Non-pigmented ciliary epithelial cell (primary cell): ENCODE measurements at regions not wholly inside any gene's neighbourhood (a gene's known extent, or its start where the extent isn't known, plus 50 kb on each side); places are given as distances from the start of the nearest gene placed in this dataset.
"Not testable (repeated sequence)": the region's sequence is repeated elsewhere in the genome, so short reads cannot be mapped to it uniquely, and the experiment has no call there.

Experiments used
- DNase-seq: peaks from one replicate; pipeline ENCODE4 v3.0.0-alpha.2; 2010; ENCODE audit warnings: low read depth

DNA sequence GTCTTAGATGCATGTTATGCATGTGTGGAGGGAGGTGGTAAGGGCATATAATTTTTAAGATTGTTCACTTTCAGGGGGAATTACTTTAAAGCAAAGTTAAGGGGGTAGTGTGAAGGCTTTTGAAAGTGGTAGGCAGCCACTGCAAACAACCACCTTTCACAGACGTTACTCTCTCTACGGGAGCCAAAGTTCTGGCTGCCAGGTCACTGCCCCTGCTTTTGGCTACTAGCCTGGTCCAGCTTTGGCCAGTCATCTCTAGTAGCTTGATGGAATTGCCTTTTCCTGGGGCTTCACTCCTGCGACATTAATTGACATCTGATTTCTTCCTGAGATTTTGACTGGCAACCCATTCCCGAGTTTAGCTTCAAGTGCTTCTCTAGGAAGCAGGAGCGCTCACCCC lies 397.5 kb downstream of the CDH11 start:
- no peak for DNase-seq

DNA sequence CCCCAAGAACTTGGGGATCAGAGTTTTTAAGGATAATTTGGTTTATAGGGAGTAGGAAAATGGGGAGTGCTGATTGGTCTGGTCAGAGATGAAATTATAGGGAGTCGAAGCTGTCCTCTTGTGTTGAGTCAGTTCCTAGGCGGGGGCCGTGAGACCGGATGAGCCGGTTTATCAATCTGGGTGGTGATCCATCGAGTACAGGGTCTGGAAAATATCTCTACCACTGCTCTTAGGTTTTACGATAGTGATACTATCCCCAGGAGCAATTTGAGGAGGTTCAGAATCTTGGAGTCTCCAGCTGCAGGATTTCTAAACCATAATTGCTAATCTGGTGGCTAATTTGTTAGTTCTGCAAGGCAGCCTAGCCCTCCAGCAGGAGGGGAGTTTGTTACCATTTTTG lies 403.4 kb downstream of the CDH11 start:
- no peak for DNase-seq

DNA sequence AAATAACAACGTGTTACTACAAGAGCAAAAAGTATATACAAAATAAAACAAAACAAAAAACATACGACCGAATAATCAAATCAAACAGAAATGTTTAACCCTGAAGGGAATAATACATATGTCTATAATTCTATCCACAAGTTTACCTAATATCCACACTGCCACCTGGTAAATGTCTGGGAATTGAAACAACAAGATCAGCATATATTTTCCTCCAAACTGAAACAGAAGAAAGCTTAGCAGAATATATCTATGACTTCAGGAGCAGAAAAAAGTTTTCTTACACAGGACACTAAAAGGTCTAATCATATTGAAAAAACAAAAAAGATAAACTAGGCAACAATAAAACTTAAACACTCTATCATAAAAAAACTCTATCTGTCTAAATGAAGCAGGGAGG lies 404.0 kb downstream of the CDH11 start:
- no peak for DNase-seq

DNA sequence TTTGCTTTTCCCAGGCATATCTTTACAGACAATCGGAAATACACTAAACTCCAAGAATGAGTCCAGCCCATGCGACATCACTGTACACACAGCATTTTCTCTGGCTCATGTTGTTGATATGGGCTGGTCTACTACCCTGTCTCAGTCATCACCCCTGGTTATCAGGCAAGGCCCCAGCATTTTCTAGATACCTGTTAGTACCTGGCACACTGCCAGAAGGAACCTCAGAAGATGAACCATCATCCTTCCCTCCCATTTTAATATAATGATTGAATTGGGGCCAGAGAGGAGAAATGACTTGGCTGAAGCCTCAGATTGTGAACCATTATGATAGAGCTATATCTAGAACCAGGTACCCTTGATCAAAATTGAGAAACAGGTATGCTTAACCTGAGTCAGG lies 406.2 kb downstream of the CDH11 start:
- no peak for DNase-seq

DNA sequence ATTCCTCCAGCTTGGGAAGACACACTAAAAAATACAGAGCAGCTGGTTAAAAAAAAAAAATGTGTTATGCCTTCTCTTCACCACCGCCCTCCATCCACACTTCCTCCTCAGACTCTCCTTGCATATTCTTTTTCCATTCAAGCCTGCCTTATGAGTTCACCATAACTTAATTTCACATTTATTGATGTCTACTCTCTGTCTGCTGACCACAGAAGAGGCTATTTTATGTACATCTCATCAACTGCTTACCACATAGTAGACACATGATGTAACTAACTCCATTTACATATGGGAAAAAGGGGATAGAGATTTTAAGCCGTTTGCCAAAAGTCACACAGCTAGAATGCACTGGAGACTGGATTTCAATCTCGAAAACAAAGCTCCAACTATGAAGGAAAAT lies 409.8 kb downstream of the CDH11 start:
- DNase-seq = no peak

DNA sequence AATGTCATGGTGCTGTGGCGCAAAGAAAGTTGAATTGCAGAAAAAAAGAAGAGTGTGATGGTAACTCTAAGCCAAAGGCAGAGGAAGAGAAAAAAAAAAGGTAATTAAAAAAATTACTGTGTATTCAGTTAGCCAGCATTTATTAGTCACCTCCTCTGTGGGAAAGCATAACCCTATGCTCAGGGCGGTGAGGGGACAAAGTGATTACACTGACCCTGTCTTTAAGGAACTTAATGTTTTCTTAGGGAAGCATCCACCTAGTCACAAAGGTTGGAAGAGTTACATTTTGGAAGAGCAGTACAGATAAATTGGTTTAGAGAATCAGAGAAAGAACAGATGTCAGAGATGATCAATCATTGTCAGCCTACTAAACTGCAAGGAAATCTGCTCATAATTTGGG lies 410.3 kb downstream of the CDH11 start:
- no peak for DNase-seq

DNA sequence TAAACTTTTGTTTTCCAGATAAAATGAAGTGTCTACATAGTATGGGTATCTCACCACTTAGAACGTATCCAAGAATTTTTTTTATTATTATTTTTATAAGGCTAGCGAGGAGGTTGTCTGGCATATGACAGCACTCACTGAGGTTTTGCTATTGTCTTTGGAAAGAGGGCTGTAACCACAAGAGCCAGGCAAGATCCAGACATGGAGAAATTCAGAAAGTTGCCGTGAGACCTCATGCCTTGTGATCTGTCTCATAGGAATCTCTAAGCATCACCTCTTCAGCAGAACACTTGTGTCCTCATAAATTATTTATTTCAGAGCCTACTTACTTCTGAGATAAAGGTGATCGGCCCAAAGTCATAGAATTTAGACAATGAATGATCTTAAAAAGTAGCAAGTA lies 410.8 kb downstream of the CDH11 start:
- DNase-seq = peak; percentile 18

DNA sequence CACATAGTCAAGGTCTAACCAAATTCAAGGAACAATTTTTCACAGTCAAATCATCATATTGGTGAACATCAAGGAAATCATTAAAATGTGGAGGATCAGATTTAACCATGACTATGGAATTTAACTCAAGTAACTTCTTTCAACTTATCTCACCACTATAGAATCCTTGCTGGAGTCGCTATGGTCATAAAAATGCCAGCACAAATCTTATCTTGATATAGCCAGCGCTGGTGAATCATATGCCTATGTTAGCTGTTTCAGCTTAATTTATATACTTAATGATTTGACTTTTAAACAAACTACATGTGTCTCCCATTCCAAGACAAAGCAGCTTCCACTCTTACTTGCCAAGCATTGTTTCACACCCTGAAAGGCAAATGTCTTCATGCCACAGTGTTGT lies 416.4 kb downstream of the CDH11 start:
- DNase-seq = no peak

DNA sequence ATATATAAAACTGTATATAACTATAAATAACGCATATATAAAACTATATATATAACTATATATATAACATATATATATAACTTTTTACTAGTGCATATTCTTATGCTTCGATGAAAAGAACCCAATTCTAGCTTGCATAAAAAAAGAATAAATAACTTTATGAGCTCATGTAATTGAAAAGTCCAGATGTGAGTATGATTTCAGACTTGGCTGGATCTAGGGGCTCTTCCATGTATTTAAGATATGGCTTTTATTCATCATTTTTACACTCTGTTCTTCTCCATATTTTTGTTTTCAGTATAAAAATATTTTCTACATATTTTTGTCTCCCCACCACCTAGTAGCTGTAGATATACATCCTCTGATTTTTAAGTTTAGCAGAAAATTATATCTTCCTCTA lies 417.5 kb downstream of the CDH11 start:
- DNase-seq = no peak

DNA sequence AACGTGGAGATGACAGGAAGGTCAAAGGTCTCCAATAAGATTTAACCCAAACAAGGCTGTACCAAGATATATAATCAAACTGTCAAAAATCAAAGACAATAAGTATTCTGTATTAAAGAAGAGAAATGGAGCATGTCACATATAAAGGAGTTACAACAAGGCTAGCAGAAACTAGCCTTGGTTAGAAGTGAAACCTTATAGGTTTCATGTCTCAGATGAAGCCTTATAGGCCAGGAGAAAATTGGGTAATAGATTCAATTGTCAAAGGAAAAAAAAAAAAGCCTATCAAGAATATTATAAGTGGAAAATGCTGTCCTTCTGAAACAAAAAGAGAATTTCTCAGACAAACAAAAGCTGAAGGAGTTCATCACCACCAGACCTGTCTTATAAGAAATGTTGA lies 419.4 kb downstream of the CDH11 start:
- DNase-seq = no peak

DNA sequence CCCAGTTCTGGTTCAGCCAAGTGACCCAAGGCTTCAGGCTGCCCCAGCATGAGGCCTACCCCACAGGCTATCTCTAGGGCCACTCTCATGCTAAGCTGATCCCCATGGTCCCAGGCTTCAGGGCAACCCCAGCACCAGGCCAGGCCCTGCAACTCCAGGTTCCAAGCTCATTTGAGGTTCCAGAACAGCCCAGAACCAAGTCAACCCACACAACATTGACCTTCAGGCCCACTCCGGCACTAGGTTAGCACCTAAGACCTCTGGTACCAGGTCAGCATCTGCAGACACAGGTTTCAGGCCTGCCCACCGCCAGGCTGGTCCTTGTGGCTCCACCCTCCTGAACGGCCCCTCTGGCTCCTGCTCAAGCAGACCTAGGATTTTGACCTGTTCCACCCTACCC lies 421.2 kb downstream of the CDH11 start:
- no peak for DNase-seq

DNA sequence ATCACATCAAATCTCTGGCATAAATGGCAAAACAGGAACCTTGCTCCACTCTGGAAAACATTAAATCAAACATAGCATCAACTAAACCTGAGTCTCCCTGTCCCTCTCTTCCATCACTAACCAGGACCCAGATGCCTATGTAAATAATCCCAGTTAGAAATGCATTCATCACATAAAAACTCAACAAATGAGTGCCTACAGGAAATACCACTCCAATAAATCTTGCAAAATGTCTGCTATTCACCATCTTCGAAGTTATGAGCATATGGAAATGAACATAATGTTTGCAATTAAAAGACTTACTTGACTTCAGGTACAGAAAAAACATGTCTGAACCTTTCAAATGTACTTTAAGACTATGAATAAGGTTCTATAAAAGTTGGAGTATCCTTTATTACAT lies 425.0 kb downstream of the CDH11 start:
- DNase-seq = no peak

DNA sequence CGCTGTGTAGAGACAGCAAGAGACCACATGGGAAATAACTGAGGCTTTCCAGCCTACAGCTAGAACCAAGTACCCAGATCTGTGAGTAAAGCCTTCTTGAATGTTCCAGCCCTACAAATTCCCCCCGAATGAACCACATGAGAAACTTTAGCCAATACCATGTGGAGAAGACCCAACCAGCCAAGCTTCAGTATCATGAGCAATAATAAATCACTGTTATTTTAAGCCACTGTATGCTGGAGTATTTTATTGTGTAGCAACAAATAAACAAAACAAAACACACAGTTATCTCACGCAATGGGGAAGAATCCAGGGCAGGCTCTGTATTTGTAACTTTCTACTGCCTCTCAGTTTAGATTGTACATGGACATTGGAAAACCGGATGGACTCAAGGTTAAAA lies 426.2 kb downstream of the CDH11 start:
- no peak for DNase-seq

DNA sequence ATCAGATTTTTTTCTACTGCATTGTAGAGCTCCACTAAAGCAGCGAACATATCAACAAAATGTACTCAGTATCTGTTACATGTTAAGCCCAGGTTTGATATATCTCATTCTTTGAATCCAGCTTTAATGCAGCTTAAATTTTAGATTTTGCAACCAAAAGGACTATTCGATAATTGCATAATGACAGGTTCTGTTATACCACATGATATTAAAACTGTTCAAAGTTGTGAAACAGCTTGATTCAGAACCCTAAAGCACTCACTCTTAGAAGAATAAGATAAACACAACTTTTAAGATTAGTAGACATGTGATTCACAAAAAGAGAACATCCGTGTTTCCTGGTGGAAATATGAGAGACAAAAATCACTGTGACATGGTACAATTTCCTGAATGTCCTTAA lies 427.9 kb downstream of the CDH11 start:
- no peak for DNase-seq

DNA sequence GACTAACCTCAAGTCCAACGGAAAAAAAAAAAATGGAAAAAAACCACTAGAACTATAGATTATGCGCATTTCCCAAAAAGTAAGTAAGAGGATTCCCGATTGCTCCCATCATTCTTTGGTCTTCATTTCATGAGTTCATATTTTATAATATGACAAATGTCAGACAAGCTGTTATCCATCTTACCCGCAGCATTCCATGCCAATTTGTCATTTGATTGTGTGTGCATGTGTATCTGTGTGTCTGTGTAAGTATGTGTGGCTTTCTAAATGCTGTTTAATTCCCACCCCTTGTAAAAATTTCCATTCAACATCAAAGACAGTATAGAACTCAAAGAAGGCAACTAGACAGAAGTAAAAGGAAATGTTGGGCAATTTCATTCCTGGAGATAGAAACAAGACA lies 434.1 kb downstream of the CDH11 start:
- DNase-seq = no peak

DNA sequence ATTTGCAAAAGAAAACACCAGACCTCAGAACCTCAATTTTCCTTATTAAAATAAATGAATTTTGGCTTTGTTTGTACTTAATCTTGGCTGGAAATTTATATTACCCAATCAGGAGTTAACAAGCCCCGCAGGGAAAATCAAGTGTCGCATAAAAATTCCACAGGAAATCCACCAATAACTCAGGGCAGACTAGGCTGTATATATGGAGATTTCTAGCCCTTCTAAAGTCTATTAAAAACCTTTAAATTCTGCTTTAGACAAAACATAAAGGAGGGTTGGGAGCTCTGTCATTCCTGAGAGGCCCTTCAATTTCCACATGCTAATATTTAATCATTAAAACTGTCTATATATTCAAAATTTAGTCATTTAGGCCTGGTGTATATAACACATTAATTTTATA lies 434.7 kb downstream of the CDH11 start:
- DNase-seq = no peak

DNA sequence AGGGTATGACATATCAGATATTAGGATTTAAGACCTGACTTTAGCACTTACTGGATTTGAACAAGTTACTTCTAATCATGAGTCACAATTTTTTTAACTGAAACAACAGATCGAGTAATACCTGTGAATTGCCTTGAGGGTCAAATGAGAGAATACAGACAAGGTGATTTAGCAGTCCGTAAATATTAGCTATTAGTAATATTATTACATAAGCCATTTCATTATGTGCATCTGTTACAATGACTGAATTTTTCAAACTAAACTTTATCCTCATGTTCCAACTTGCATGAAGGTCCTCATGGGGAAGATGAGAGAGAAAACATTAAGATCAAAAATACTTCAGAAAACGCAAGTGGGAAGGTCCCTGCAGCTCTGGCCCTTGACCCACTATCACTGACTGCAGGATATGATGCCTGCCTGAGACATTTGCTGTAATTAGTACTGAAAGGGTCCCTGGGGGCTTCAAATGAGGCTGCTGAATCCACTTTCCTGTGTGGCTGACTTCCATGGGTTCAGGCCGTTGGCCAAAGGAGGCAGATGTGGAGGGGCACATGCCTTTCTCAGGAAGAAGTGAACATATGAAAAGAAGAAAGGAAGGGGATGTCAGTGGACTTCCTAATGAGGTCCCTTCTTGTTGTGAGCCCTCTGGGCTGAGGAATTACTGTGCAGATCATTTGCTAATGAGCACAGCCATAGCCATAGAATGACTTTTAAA lies 441.7 kb downstream of the CDH11 start:
- DNase-seq = no peak

DNA sequence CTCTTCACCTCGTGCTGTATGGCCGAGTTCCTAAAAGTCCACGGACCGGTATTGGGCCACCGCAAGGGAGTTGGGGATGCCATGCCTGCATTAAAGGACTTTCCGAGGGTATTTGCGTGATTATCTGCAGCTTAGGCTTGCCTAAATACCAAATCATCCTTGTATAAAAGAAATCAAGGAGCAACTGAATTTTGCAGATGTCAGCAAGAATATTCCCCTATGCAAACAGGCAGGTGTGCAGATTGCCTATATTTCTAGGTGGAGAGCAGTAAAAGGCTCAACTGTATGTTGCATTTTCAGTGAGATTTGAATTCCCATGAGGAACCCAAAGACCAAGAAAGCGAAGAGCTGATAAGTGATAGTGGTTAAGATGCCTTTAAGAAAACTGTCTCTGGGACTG lies 452.3 kb downstream of the CDH11 start:
- no peak for DNase-seq

DNA sequence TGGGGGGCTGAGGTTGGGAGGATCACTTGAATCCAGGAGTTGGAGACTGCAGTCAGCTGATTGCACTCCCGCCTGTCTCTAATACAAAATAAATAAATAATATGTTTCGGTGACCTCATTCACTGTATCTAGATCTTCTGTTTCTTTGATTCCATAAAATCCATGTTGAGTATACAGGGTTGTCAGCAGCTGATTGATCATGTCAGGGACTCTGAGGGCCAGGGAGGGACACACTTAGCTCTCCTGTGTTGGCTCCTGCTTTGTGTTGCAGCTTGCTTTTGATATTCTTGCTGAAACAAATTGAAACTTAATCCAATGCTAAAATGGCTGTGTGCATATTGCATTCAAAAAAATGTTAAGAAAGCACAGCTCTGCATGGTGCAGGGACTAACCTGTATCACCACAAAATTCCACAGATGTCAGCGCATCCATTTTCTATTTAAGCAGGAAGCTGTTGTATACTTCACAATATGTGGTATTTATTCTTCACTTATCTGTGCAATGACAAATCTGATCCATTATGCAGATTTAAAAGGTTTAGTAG lies 454.5 kb downstream of the CDH11 start:
- DNase-seq = no peak

DNA sequence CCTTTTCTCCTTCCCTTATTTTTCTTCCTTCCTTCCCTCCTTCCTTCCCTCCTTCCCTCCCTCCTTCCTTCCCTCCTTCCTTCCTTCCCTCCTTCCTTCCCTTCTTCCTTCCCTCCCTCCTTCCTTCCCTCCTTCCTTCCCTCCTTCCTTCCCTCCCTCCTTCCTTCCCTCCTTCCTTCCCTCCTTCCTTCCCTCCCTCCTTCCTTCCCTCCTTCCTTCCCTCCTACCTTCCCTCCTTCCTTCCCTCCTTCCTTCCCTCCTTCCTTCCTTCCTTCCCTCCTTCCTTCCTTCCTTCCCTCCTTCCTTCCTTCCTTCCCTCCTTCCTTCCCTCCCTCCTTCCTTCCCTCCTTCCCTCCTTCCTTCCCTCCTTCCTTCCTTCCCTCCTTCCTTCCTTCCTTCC lies 459.6 kb downstream of the CDH11 start:
- not testable (repeated sequence) for DNase-seq

DNA sequence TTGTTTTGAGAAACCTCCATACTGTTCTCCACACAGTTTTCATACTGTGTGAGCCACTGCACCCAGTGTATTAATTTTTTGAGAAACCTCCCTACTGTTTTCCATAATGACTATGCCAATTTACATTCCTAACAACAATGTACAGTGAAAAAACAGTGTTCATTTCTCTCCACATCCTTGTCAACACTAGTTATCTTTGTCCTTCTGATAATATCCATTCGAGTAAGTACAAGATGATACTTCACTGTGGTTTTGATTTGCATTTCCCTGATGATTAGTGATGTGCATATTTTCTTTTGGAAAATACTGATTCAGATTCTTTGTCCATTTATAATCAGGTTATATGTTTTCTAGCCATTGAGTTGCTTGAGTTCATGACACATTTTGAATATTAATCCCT lies 462.0 kb downstream of the CDH11 start:
- no peak for DNase-seq

DNA sequence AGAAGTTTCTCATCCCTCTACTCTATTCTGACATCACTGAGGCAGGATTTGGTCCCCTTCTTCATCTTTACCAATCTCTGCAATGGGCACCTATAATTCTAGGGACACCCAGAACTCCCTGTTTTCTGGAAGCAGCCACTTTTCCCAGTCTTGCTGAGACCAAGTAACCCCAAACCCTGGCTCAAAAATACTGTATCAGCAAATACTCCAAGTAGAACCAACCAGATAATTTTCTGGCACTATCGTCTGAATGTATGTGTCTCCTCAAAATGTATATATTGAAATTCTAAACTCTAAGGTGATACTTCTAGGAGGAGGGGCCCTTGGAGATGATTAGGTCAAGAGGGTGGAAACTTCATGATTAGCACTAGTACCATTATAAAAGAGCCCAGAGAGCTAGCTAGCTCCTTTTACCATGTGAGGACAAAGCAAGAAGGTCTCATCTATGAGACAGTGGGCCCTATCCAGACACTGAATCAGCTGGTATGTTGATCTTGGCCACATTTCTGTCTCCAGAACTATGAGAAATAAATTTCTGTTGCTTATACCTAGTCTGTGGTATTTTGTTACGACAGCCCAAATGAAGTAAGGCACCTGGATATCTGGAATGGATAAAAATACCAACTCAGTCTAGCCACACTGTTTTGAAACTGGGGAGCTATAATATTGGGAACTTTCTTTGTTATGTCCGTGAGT lies 464.4 kb downstream of the CDH11 start:
- DNase-seq = peak; percentile 50

DNA sequence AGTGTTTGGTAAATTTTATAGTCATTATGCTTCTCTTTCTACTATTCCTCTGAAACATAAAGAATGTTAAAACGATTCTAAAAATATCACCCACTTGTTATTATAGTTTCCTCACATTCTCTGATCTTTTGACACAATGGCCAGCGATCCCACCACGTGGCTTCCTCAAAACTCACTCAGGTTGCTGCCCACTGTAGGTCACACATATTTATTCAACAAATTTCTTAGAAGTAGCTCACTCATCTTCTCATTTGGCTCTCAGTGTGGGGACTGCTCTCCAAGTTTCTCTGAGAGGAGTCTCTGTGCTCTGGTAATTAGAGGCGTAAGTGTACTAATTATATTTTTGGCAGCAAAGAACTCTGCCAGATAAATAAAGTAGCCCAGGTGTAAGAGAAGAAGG lies 465.4 kb downstream of the CDH11 start:
- DNase-seq = no peak

DNA sequence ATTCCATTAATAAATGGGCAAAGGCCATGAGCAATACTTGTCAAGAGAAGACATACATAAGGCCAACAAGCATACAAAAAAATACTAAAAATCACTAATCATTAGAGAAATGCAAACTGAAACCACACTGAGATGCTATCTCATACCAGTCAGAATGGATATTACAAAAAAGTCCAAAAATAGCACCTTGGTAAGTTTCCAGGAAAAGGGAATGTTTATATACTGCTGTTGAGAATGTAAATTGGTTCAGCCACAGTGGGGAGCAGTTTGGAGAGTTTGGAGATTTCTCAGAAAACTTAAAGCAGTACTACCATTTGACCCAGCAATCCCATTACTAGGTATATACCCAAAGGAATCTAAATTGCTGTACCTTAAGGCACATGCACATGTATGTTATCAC lies 467.7 kb downstream of the CDH11 start:
- no peak for DNase-seq
